ENCODE measurements at regions not wholly inside any gene's neighbourhood (a gene's known extent, or its start where the extent isn't known, plus 50 kb on each side); places are given as distances from the start of the nearest gene placed in this dataset.

DNA sequence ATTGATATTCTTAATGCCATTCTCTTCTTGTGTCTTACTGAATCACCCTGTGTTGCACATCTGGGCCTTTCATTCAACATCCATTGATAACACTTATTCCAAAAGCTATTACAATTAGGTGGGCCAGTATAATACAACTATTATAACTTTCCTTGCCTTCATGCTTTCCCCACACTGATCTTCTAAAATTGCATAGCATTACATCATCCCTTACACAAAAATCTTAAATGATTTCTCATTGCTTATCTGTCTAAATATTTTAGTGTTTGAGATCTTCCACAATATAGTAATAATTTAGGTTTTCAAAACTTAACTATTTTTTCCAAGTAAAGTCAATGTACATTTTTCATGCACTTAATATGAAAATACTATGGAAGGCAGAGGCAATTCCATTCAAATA lies 1634.1 kb downstream of the PLA2G4A start:
- H3K27ac Mint-ChIP-seq: no peak overlapping the region
- peaks cover 3% of the 10 kb centered on the region for H3K9me3 Mint-ChIP-seq
- H3K4me3 Mint-ChIP-seq: no peak overlapping the region
- H3K27me3 Mint-ChIP-seq: no peaks in the 10 kb centered on the region
- no peaks in the 10 kb centered on the region for H3K4me1 Mint-ChIP-seq
- H3K36me3 Mint-ChIP-seq: no peaks in the 10 kb centered on the region

DNA sequence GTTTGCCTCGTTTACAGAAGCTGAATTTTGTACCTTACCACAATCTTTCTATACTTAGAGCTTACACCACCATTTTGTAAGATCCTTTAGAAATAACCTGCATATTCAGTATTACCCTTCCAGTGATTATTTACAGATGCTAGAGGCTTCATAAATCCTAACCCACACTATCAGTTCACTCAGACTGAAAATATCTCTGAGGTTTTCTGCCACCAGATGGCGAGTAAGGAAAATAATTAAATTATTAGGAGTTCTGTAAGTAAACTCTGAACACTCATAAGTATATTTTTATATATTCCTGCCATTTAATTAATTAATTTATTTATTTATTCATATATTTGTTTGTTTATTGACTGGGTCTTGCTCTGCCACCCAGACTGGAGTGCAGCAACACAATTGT lies 1635.2 kb downstream of the PLA2G4A start:
- H3K27me3 Mint-ChIP-seq: no peaks in the 10 kb centered on the region
- H3K4me3 Mint-ChIP-seq: no peak overlapping the region
- H3K27ac Mint-ChIP-seq: no peak overlapping the region
- H3K36me3 Mint-ChIP-seq: no peaks in the 10 kb centered on the region
- no peaks in the 10 kb centered on the region for H3K9me3 Mint-ChIP-seq
- no peaks in the 10 kb centered on the region for H3K4me1 Mint-ChIP-seq

DNA sequence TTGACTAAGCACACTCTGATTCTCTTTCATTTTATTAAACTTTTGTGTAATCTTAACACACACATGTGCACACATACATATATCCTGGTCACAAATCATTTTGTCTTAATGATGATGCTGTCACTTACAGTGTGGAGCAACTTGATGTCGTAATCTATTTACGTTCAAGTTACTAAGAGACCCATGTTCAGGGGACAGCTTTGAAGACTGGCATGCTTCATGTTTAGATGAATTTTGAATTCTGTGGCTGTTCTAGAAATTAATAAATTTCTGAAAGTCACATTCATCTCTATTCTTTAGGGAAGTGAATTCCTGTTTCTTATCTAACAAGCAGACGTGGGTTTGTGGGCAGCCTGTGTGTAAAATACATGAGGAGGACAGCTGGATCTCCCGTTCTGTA lies 1637.8 kb downstream of the PLA2G4A start:
- H3K27ac Mint-ChIP-seq: no peak overlapping the region
- H3K36me3 Mint-ChIP-seq: no peaks in the 10 kb centered on the region
- no peaks in the 10 kb centered on the region for H3K27me3 Mint-ChIP-seq
- H3K4me1 Mint-ChIP-seq: no peaks in the 10 kb centered on the region
- H3K4me3 Mint-ChIP-seq: no peak overlapping the region
- H3K9me3 Mint-ChIP-seq: no peaks in the 10 kb centered on the region

- no peaks in the 10 kb centered on the region for H3K36me3 Mint-ChIP-seq
- H3K4me1 Mint-ChIP-seq: no peaks in the 10 kb centered on the region
- H3K27ac Mint-ChIP-seq: no peak overlapping the region
- H3K27me3 Mint-ChIP-seq: no peaks in the 10 kb centered on the region
- H3K4me3 Mint-ChIP-seq: no peak overlapping the region
- H3K9me3 Mint-ChIP-seq: peaks cover 13% of the 10 kb centered on the region
Measured at GRCh38 chr1:188476606-188477005, 1647.9 kb downstream of the PLA2G4A start.

DNA sequence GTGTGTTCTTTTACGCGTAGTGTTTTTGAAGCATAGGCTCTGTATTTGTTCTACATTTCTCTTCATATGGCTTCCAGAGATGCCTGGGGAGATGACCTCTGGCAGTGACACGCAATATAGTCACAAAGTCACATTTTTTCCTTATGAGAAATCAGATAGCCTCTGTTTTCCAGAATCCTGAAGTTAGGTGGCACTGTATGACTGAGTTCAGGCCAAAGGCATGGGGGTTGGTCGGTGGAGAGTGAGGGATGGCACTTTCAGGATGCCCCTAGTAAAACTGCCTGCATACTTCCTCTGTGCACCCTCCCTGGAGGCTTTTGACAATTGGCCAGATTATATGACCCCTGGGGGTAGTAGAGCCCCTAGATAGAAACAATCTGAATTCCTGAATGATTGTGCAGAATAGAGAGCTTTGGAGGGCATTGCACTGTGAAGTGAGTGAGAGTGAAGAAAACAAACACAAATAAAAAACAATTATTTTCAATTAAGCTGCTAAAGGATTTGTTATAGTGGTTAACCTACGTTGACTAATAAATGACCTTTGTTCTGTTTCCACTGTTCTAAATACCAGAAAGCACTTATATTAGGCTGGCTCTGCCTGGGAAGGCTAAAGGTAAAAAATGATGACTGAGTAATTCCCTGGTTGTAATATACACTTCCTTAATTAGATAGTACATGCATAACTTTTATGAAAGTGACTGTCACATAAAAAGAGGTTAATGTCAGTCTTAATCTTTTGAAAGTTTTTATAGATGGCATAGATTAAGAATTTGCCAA lies 1660.8 kb downstream of the PLA2G4A start:
- H3K36me3 Mint-ChIP-seq: no peaks in the 10 kb centered on the region
- no peaks in the 10 kb centered on the region for H3K9me3 Mint-ChIP-seq
- no peak overlapping the region for H3K4me3 Mint-ChIP-seq
- H3K27ac Mint-ChIP-seq: no peak overlapping the region
- no peaks in the 10 kb centered on the region for H3K27me3 Mint-ChIP-seq
- H3K4me1 Mint-ChIP-seq: no peaks in the 10 kb centered on the region

GRCh38 chr1:188496506-188496905 lies 1667.8 kb downstream of the PLA2G4A start:
- H3K4me3 Mint-ChIP-seq: no peak overlapping the region

DNA sequence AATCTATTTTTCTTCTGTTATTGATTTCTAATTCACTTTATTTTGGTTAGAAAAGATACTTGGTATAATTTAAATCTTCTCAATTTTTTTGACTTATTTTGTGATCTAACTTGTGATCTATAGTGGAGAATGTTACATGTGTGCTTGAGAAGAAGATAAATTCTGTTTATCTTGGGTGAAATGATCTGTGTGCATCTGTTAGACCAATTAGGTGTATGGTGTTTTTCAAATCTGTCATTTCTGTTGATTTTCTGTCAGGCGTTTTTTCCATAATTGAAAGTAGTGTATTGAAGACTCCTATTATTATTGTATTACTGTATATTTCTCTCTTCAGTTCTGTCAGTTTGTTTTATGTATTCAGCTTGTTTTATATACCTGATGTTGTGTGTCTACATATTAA lies 1668.3 kb downstream of the PLA2G4A start:
- Mint-ChIP-seq H3K4me3 (no peak overlapping the region), H3K27ac (no peak overlapping the region), H3K27me3 (no peaks in the 10 kb centered on the region), H3K4me1 (no peaks in the 10 kb centered on the region), H3K9me3 (peaks cover 13% of the 10 kb centered on the region), H3K36me3 (no peaks in the 10 kb centered on the region)

More at GRCh38 chr1:188496506-188496905, 1667.8 kb downstream of the PLA2G4A start:
- Mint-ChIP-seq H3K36me3 (no peaks in the 10 kb centered on the region), H3K4me1 (no peaks in the 10 kb centered on the region), H3K27me3 (no peaks in the 10 kb centered on the region), H3K9me3 (peaks cover 13% of the 10 kb centered on the region), H3K27ac (no peak overlapping the region)

DNA sequence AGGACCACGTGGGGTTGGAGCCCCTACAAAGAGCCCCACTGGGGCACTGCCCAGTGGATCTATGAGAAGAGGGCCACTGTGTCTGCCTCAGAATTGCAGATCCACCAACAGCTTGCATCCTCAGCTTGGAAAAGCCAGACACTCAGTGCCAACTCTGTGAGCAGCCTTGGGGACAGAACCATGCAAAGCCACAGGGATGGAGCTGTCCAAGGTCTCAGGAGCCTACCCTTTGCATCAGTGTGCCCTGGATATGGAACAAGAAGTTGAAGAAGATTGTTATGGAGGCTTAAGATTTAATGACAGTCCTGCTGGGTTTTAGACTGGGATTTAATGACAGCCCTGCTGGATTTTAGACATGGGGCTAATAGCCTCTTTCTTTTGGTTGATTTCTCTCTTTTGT lies 1670.9 kb downstream of the PLA2G4A start:
- Mint-ChIP-seq H3K4me3 (no peak overlapping the region), H3K27ac (no peak overlapping the region)

GRCh38 chr1:188514917-188515316 lies 1686.2 kb downstream of the PLA2G4A start:
- Mint-ChIP-seq H3K4me1 (no peaks in the 10 kb centered on the region), H3K27me3 (no peaks in the 10 kb centered on the region), H3K9me3 (peaks cover 3% of the 10 kb centered on the region), H3K27ac (no peak overlapping the region), H3K36me3 (no peaks in the 10 kb centered on the region), H3K4me3 (no peak overlapping the region)

More for the DNA sequence above, 1670.9 kb downstream of the PLA2G4A start:
- Mint-ChIP-seq H3K27me3 (no peaks in the 10 kb centered on the region), H3K4me1 (no peaks in the 10 kb centered on the region), H3K9me3 (peaks cover 13% of the 10 kb centered on the region), H3K36me3 (no peaks in the 10 kb centered on the region)

DNA sequence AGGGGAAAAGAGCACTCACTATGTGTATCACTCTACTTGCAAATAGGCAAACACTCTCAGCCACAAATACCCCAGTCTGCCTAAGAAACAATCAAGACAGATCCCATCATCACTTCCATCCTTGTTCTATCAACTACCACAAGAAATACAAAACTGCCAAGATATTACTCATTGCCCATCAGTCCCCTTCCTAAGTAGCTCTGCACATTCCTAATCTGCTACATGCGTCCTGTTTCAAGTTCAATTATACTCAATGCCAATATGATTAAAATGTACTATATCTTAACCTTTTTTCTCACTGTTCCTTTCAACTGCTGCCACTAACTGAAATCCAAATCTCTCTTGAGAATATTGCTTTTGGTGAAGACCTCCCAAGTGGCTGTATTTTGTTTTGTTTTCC lies 1688.4 kb downstream of the PLA2G4A start:
- Mint-ChIP-seq H3K4me1 (no peaks in the 10 kb centered on the region), H3K36me3 (no peaks in the 10 kb centered on the region), H3K27ac (no peak overlapping the region), H3K27me3 (no peaks in the 10 kb centered on the region), H3K4me3 (no peak overlapping the region), H3K9me3 (peaks cover 5% of the 10 kb centered on the region)

DNA sequence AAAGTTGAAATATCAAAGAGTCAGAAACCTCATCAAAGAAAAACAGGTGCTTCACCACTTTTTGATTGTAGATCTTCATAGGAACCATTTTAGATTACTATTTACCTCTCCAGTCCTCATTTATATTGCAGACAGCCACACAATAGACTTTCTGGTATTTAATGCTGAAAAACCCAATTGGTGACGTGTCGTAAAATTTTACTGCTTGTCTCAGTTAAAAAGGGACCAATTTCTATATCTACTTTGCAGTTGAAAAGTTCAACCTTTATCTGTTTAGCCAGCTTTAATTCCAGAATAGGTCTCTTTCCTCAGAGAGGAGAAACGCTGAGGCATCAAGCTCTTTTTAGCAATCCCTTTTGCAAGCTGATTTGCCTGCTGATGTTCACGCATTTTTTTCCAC lies 1722.4 kb downstream of the PLA2G4A start:
- H3K4me3 Mint-ChIP-seq: no peak overlapping the region
- H3K27ac Mint-ChIP-seq: no peak overlapping the region
- H3K27me3 Mint-ChIP-seq: no peaks in the 10 kb centered on the region
- no peaks in the 10 kb centered on the region for H3K4me1 Mint-ChIP-seq
- H3K36me3 Mint-ChIP-seq: no peaks in the 10 kb centered on the region
- H3K9me3 Mint-ChIP-seq: peaks cover 14% of the 10 kb centered on the region

DNA sequence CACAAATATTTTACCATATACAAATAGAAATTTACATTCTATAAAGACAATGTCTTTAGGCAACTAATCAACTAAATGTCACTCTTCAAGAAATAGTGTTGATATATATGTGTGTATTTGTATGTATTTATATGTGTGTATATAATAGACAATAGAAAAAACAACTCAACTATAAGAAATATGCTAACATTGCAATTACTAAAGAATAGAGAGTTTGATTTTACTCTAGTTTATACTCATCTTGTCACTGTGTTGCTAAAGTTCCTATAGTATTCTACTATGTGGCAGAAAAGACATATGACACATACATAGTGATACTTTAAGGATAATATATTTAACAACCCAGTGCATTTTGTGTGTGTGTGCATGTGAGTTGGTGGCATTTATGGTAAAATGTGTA lies 1728.3 kb downstream of the PLA2G4A start:
- H3K27me3 Mint-ChIP-seq: no peaks in the 10 kb centered on the region
- H3K4me3 Mint-ChIP-seq: no peak overlapping the region
- no peaks in the 10 kb centered on the region for H3K36me3 Mint-ChIP-seq
- H3K4me1 Mint-ChIP-seq: no peaks in the 10 kb centered on the region
- H3K9me3 Mint-ChIP-seq: no peaks in the 10 kb centered on the region
- no peak overlapping the region for H3K27ac Mint-ChIP-seq

GRCh38 chr1:188582911-188583532 lies 1754.3 kb downstream of the PLA2G4A start:
- Mint-ChIP-seq H3K27me3 (no peaks in the 10 kb centered on the region), H3K4me3 (no peak overlapping the region), H3K36me3 (no peaks in the 10 kb centered on the region), H3K27ac (no peak overlapping the region), H3K4me1 (no peaks in the 10 kb centered on the region), H3K9me3 (no peaks in the 10 kb centered on the region)

- no peak overlapping the region for H3K27ac Mint-ChIP-seq
- no peaks in the 10 kb centered on the region for H3K36me3 Mint-ChIP-seq
- H3K4me3 Mint-ChIP-seq: no peak overlapping the region
- no peaks in the 10 kb centered on the region for H3K4me1 Mint-ChIP-seq
- H3K27me3 Mint-ChIP-seq: no peaks in the 10 kb centered on the region
- no peaks in the 10 kb centered on the region for H3K9me3 Mint-ChIP-seq
Measured at GRCh38 chr1:188584119-188584518, 1755.4 kb downstream of the PLA2G4A start.

- H3K27ac Mint-ChIP-seq: no peak overlapping the region
- H3K4me1 Mint-ChIP-seq: no peaks in the 10 kb centered on the region
- no peaks in the 10 kb centered on the region for H3K9me3 Mint-ChIP-seq
- no peak overlapping the region for H3K4me3 Mint-ChIP-seq
- no peaks in the 10 kb centered on the region for H3K36me3 Mint-ChIP-seq
- H3K27me3 Mint-ChIP-seq: no peaks in the 10 kb centered on the region
Measured at GRCh38 chr1:188590641-188591040, 1761.9 kb downstream of the PLA2G4A start.

DNA sequence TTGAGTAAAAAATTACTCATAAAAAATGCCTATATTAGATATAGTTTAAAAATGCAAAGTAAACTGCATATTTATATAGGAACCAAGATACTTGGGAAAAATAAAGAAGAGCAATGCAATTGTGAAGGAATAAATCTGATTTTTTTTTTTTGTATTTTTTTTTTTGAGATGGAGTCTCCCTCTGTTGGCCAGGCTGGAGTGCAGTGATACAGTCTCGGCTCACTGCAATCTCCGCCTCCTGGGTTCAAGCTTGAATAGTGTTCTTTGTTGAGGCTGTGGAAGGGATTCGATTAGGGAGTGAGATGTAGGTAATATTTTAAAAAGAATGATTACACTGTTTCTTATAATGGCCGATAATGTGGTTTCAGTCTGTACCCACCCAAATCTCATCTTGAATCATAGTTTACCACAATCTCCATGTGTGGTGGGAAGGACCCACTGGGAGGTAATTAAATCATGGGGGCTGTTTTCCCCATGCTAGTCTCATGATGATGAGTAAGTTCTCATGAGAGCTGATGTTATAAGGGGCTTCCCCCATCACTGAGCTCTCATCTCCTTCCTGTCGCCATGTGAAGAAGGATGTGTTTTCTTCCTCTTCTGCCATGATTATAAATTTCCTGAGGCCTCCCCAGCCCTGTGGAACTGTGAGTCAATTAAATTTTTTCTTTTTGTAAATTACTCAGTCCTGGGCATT lies 1765.9 kb downstream of the PLA2G4A start:
- Mint-ChIP-seq H3K4me1 (no peaks in the 10 kb centered on the region), H3K4me3 (no peak overlapping the region), H3K9me3 (no peaks in the 10 kb centered on the region), H3K27me3 (no peaks in the 10 kb centered on the region), H3K27ac (no peak overlapping the region), H3K36me3 (no peaks in the 10 kb centered on the region)
